ENCODE measurements at regions not wholly inside any gene's neighbourhood (a gene's known extent, or its start where the extent isn't known, plus 50 kb on each side); places are given as distances from the start of the nearest gene placed in this dataset.

DNA sequence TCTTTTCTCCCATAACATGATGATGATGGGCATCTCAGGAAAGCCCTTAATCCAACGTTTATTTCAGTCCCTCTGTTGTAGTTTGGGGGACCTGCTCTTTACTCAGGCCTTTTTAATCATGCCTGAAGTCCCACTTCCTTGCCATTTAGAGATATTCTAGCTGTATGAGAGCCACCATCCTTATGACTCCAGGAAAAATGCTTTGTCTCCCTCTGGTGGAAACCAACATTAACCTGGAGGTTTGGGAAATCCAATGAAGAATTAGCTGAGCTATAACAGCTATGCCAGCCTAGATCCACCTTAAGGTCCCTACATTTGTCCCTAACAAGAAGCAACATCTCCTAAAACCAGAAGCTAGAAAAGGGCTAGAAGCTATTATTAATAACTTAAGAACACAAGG is 1399.1 kb downstream of the LRFN5 start:
- H3K79me2 ChIP-seq (ENCODE audit: insufficient read depth): no peaks in the 10 kb centered on the region
- H3K9me3 ChIP-seq: no peaks in the 10 kb centered on the region
- no peak for DNase-seq
- ChIA-PET POLR2A (no interaction called here), CTCF (no interaction called here)
- no peak for TF ChIP-seq TAF1 (IDR thresholded peaks at IDR 0.05; ENCODE audit: borderline replicate concordance, low read depth, low read length)
- TF ChIP-seq, protein P1, sequence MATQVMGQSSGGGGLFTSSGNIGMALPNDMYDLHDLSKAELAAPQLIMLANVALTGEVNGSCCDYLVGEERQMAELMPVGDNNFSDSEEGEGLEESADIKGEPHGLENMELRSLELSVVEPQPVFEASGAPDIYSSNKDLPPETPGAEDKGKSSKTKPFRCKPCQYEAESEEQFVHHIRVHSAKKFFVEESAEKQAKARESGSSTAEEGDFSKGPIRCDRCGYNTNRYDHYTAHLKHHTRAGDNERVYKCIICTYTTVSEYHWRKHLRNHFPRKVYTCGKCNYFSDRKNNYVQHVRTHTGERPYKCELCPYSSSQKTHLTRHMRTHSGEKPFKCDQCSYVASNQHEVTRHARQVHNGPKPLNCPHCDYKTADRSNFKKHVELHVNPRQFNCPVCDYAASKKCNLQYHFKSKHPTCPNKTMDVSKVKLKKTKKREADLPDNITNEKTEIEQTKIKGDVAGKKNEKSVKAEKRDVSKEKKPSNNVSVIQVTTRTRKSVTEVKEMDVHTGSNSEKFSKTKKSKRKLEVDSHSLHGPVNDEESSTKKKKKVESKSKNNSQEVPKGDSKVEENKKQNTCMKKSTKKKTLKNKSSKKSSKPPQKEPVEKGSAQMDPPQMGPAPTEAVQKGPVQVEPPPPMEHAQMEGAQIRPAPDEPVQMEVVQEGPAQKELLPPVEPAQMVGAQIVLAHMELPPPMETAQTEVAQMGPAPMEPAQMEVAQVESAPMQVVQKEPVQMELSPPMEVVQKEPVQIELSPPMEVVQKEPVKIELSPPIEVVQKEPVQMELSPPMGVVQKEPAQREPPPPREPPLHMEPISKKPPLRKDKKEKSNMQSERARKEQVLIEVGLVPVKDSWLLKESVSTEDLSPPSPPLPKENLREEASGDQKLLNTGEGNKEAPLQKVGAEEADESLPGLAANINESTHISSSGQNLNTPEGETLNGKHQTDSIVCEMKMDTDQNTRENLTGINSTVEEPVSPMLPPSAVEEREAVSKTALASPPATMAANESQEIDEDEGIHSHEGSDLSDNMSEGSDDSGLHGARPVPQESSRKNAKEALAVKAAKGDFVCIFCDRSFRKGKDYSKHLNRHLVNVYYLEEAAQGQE (IDR thresholded peaks at IDR 0.05; ENCODE audit: low read depth, low read length): no peak
- TF ChIP-seq ELF1 (IDR thresholded peaks at IDR 0.05): no peak
- TF ChIP-seq MXI1 (IDR thresholded peaks at IDR 0.05; ENCODE audit: low read depth, low read length): no peak
- no peak for TF ChIP-seq CHD2 (IDR thresholded peaks at IDR 0.05; ENCODE audit: low read length, partially characterized antibody)
- TF ChIP-seq NRF1 (IDR thresholded peaks at IDR 0.05; ENCODE audit: low read depth, low read length): no peak
- TF ChIP-seq RXRA (IDR thresholded peaks at IDR 0.05; ENCODE audit: borderline replicate concordance, low read depth): no peak
- TF ChIP-seq FOXJ3 (CRISPR knock-in tag; IDR thresholded peaks at IDR 0.05): no peak
- TF ChIP-seq JUND (IDR thresholded peaks at IDR 0.05): no peak
- no peak for TF ChIP-seq NFIC (IDR thresholded peaks at IDR 0.05; ENCODE audit: borderline replicate concordance)
- no peaks in the 10 kb centered on the region for H3K36me3 ChIP-seq (replicated peaks in 1 of 2; ENCODE audit: control insufficient read depth in 1 of 2, insufficient read depth in 2 of 2, low read length in 1 of 2)
- H3K27ac ChIP-seq (ENCODE audit: low read depth in 2 of 2, low read length in 1 of 2): no peak overlapping the region
- H3K4me1 ChIP-seq (ENCODE audit: control insufficient read depth in 1 of 2, insufficient read depth in 2 of 2, low read depth in 1 of 2, low read length in 1 of 2): no peaks in the 10 kb centered on the region
- no peaks in the 10 kb centered on the region for H4K20me1 ChIP-seq (ENCODE audit: insufficient read depth)
- H3K27me3 ChIP-seq (ENCODE audit: insufficient read depth): no peaks in the 10 kb centered on the region
- H2AFZ ChIP-seq (ENCODE audit: low read depth): no peak overlapping the region
- H3K9me2 ChIP-seq: no peaks in the 10 kb centered on the region
- 0% methylated on average over 1 of the region's 1 CpG for WGBS (ENCODE audit: low lambda C conversion rate)
- no peak overlapping the region for H3K4me2 ChIP-seq
- no peak overlapping the region for H3K4me3 ChIP-seq (ENCODE audit: low read depth in 2 of 2, low read length in 1 of 2)
- H3F3A ChIP-seq (replicated peaks; ENCODE audit: insufficient read depth): no peaks in the 10 kb centered on the region
- no peak overlapping the region for H3K9ac ChIP-seq

DNA sequence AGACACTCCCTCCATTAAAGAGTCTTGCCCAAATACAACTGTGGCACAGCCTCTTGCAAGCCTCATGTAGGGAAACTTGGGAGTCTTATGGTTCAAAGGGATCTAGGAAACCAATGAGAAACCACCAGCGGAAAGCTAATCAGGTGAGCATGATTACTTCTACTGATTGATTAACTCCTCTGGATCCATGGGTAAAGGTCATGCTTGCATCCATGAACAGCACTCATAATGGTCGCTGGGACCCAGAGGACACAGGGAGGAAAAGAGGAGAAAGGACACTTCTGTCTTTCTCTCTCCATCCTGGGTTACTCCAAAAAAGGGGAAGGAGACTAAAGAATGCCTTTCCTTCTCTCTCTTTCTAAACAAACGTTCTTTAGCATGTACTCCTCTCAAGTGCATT is 1397.2 kb downstream of the LRFN5 start:
- POLR2A ChIA-PET: no interaction called here
- no peaks in the 10 kb centered on the region for H3K36me3 ChIP-seq (replicated peaks in 1 of 2; ENCODE audit: control insufficient read depth in 1 of 2, insufficient read depth in 2 of 2, low read length in 1 of 2)
- H3K4me1 ChIP-seq (ENCODE audit: control insufficient read depth in 1 of 2, insufficient read depth in 2 of 2, low read depth in 1 of 2, low read length in 1 of 2): no peaks in the 10 kb centered on the region
- no peaks in the 10 kb centered on the region for H4K20me1 ChIP-seq (ENCODE audit: insufficient read depth)
- H3K79me2 ChIP-seq (ENCODE audit: insufficient read depth): no peaks in the 10 kb centered on the region
- no peak overlapping the region for H3K9ac ChIP-seq
- 2% methylated on average over 3 of the region's 3 CpGs for WGBS (ENCODE audit: low lambda C conversion rate)
- TF ChIP-seq EP300 (IDR thresholded peaks at IDR 0.05; ENCODE audit: borderline replicate concordance in 1 of 2, low read depth in 1 of 2, low read length in 1 of 2) (no peak), ELF1 (IDR thresholded peaks at IDR 0.05) (no peak)
- TF ChIP-seq, protein P1 (IDR thresholded peaks at IDR 0.05; ENCODE audit: low read depth, low read length): no peak
- no peaks in the 10 kb centered on the region for H3K27me3 ChIP-seq (ENCODE audit: insufficient read depth)
- no peaks in the 10 kb centered on the region for H3K9me3 ChIP-seq
- H3K4me2 ChIP-seq: no peak overlapping the region
- no peak for DNase-seq
- H2AFZ ChIP-seq (ENCODE audit: low read depth): no peak overlapping the region
- H3K4me3 ChIP-seq (ENCODE audit: low read depth in 2 of 2, low read length in 1 of 2): no peak overlapping the region
- CTCF ChIA-PET: no interaction called here
- H3K9me2 ChIP-seq: no peaks in the 10 kb centered on the region
- no peaks in the 10 kb centered on the region for H3F3A ChIP-seq (replicated peaks; ENCODE audit: insufficient read depth)
- H3K27ac ChIP-seq (ENCODE audit: low read depth in 2 of 2, low read length in 1 of 2): no peak overlapping the region

All from SK-N-SH (cell line).